IMR-90 (cell line): ENCODE measurements at regions not wholly inside any gene's neighbourhood (a gene's known extent, or its start where the extent isn't known, plus 50 kb on each side); places are given as distances from the start of the nearest gene placed in this dataset.
"Not testable (repeated sequence)": the region's sequence is repeated elsewhere in the genome, so short reads cannot be mapped to it uniquely, and the experiment has no call there.

ENCODE experiments used
- ATAC-seq: fragments of 200-7000 bp; cut with Tn5 transposase; 2 replicates; pipeline ENCODE4 v1.9.1; 2020; ENCODE audit warnings: low read depth, mild to moderate bottlenecking, moderate library complexity
- BruUV-seq: library from RNA; stranded (reverse); fragments of 400-500 nt; replicated peaks from 2 replicates; lab custom pipeline; 2021; lab: Mats Ljungman, UMichigan
- CTCF ChIA-PET: fragments of 300-600 bp; formaldehyde crosslinking; extraction: SDS; loops from one replicate; lab custom pipeline; 2021; ENCODE audit warnings: antibody characterized with exemption; lab: Yijun Ruan, JAX
- POLR2A ChIA-PET: fragments of 300-600 bp; sonication (Branson Sonifier 250); formaldehyde crosslinking; loops from one replicate; lab custom pipeline; 2022; ENCODE audit warnings: antibody characterized with exemption; ENCODE audit not compliant: unreplicated experiment; lab: Charles Lee
- DNase-seq: peaks from one replicate; pipeline ENCODE4 v3.0.0; 2013
- H2AFZ ChIP-seq: replicated peaks from 2 replicates; pipeline ENCODE3; 2013; ENCODE audit warnings: low read length, mild to moderate bottlenecking; ENCODE audit not compliant: poor library complexity
- H2AK5ac ChIP-seq: 2 replicates; pipeline ENCODE4 v1.6.1; 2013; ENCODE audit warnings: low read depth, low read length, inconsistent platforms
- H2AK9ac ChIP-seq: replicated peaks from 2 replicates; pipeline ENCODE3; 2013; ENCODE audit warnings: mild to moderate bottlenecking, low read depth, low read length, moderate library complexity; ENCODE audit not compliant: poor library complexity
- H2BK120ac ChIP-seq: 2 replicates; pipeline ENCODE4 v1.6.1; 2013; ENCODE audit warnings: low read depth, low read length, inconsistent platforms
- H2BK15ac ChIP-seq: 3 replicates; pipeline ENCODE4 v1.6.1; 2013; ENCODE audit warnings: low read depth, low read length, inconsistent platforms
- H2BK20ac ChIP-seq: 2 replicates; pipeline ENCODE4 v1.6.1; 2013; ENCODE audit warnings: low read depth, mild to moderate bottlenecking, inconsistent platforms, low read length, moderate library complexity
- H2BK5ac ChIP-seq: 2 replicates; pipeline ENCODE4 v1.6.1; 2013; ENCODE audit warnings: mild to moderate bottlenecking, low read depth, low read length, inconsistent platforms; ENCODE audit not compliant: poor library complexity, severe bottlenecking
- H3K14ac ChIP-seq: replicated peaks from 2 replicates; pipeline ENCODE4 v1.6.1; 2013; ENCODE audit warnings: low read depth, low read length, inconsistent platforms
- H3K18ac ChIP-seq: 2 replicates; pipeline ENCODE4 v1.6.1; 2013; ENCODE audit warnings: low read depth, low read length, control low read depth
- H3K23ac ChIP-seq: 2 replicates; pipeline ENCODE4 v1.6.1; 2013; ENCODE audit warnings: low read depth, low read length, inconsistent platforms
- H3K27ac ChIP-seq: 2 replicates; pipeline ENCODE4 v1.5.1; 2013; ENCODE audit warnings: mild to moderate bottlenecking, control low read depth, low read length; ENCODE audit not compliant: insufficient read depth
- H3K27me3 ChIP-seq: 2 replicates; pipeline ENCODE4 v1.6.1; 2013; ENCODE audit warnings: low read length; ENCODE audit not compliant: control insufficient read depth, insufficient read depth
- H3K36me3 ChIP-seq: 2 replicates; pipeline ENCODE4 v1.6.1; 2013; ENCODE audit warnings: low read length, mixed read lengths; ENCODE audit not compliant: control insufficient read depth, insufficient read depth
- H3K4ac ChIP-seq: 2 replicates; pipeline ENCODE4 v1.6.1; 2013; ENCODE audit warnings: low read depth, low read length, inconsistent platforms
- H3K4me1 ChIP-seq: 2 replicates; pipeline ENCODE4 v1.6.1; 2013; ENCODE audit warnings: low read length, mixed read lengths; ENCODE audit not compliant: control insufficient read depth, insufficient read depth
- H3K4me2 ChIP-seq: 2 replicates; pipeline ENCODE4 v1.6.1; 2013; ENCODE audit warnings: low read depth, mild to moderate bottlenecking, control low read depth, low read length, moderate library complexity
- H3K4me3 ChIP-seq: 2 replicates; pipeline ENCODE4 v1.5.1; 2013; ENCODE audit warnings: low read depth, mild to moderate bottlenecking, control low read depth, low read length, moderate library complexity; ENCODE audit not compliant: insufficient read depth
- H3K56ac ChIP-seq: 2 replicates; pipeline ENCODE4 v1.6.1; 2013; ENCODE audit warnings: low read length, inconsistent platforms; ENCODE audit not compliant: insufficient read depth; ENCODE audit errors: extremely low read depth
- H3K79me1 ChIP-seq, 2 experiments: 2 replicates each; pipeline ENCODE4 v1.6.1; 2013; ENCODE audit warnings: low read length in 2 of 2, inconsistent platforms in 1 of 2, low read depth in 1 of 2
- H3K9ac ChIP-seq: 2 replicates; pipeline ENCODE4 v1.6.1; 2013; ENCODE audit warnings: low read depth, low read length, control low read depth
- H3K9me1 ChIP-seq: 2 replicates; pipeline ENCODE4 v1.6.1; 2013; ENCODE audit warnings: low read length, inconsistent platforms; ENCODE audit not compliant: insufficient read depth
- H3K9me3 ChIP-seq: 2 replicates; pipeline ENCODE4 v1.6.1; 2013; ENCODE audit warnings: low read length; ENCODE audit not compliant: control insufficient read depth, insufficient read depth
- H4K20me1 ChIP-seq: 2 replicates; pipeline ENCODE4 v1.6.1; 2013; ENCODE audit warnings: low read length, inconsistent platforms; ENCODE audit not compliant: insufficient read depth
- H4K5ac ChIP-seq: 2 replicates; pipeline ENCODE4 v1.6.1; 2013; ENCODE audit warnings: mild to moderate bottlenecking, low read depth, low read length, control low read depth
- H4K8ac ChIP-seq, 2 experiments: 2 replicates each; pipeline ENCODE4 v1.6.1; 2013; ENCODE audit warnings: low read depth in 2 of 2, low read length in 2 of 2, control low read depth in 1 of 2, inconsistent platforms in 1 of 2
- H4K91ac ChIP-seq: 2 replicates; pipeline ENCODE4 v1.6.1; 2013; ENCODE audit warnings: low read depth, low read length, inconsistent platforms; ENCODE audit not compliant: insufficient read depth
- FOS ChIP-seq: fragments of 150-350 bp; IDR thresholded peaks from 2 replicates; pipeline ENCODE4 v1.6.1; 2016; ENCODE audit warnings: low read depth, low read length
- WGBS, 2 experiments: methylation state at CpG; one replicate each; pipeline versions ENCODE4 v1.1.5 to v1.1.7; 2013; ENCODE audit warnings: missing lambda C conversion rate in 2 of 2; ENCODE audit not compliant: insufficient read length in 1 of 2; ENCODE audit errors: extremely low coverage in 2 of 2; 5-methylcytosine and 5-hydroxymethylcytosine counted together
- dilution Hi-C: fragments of 300-500 bp; cut with HindIII; formaldehyde crosslinking; loops from one replicate; pipeline ENCODE4 v1.14.3; 2018; ENCODE audit warnings: low sequenced_read_pairs; ENCODE audit not compliant: unreplicated experiment
- in situ Hi-C: fragments of 300-500 bp; cut with MboI; formaldehyde crosslinking; loops from 3 replicates; pipeline ENCODE4 v1.14.3; 2019; ENCODE audit warnings: low sequenced_read_pairs, inconsistent platforms, mixed read lengths
- intact Hi-C: fragments of 100-400 bp; cut with micrococcal nuclease; formaldehyde crosslinking; loops from 2 replicates; pipeline ENCODE4 v1.10.0; 2022

GRCh38 chr10:55163388-55163979 is 362.5 kb upstream of the PCDH15 start:
- H2AK9ac ChIP-seq: no peak overlapping the region
- no peak overlapping the region for H3K23ac ChIP-seq
- ChIA-PET CTCF (no interaction called here), POLR2A (no interaction called here)
- intact Hi-C loops (no loop called here), dilution Hi-C loops (no loop called here), in situ Hi-C loops (no loop called here)
- H3K56ac ChIP-seq: no peak overlapping the region
- no peak overlapping the region for H2BK20ac ChIP-seq
- no peaks in the 10 kb centered on the region for H4K20me1 ChIP-seq
- no peak overlapping the region for H3K9ac ChIP-seq
- no peak overlapping the region for H4K5ac ChIP-seq
- H3K4ac ChIP-seq: no peak overlapping the region
- no CpG with 5 or more reads among the region's 6 CpGs for WGBS, 2 experiments
- no peak overlapping the region for H2BK5ac ChIP-seq
- H3K14ac ChIP-seq: no peak overlapping the region
- H2BK15ac ChIP-seq: no peak overlapping the region
- H3K27me3 ChIP-seq: no peaks in the 10 kb centered on the region
- no peaks in the 10 kb centered on the region for H3K4me1 ChIP-seq
- no peaks in the 10 kb centered on the region for H3K36me3 ChIP-seq
- no peaks in the 10 kb centered on the region for H3K9me1 ChIP-seq
- ATAC-seq (no peak), DNase-seq (no peak)
- H2AK5ac ChIP-seq: no peak overlapping the region
- H2AFZ ChIP-seq: no peak overlapping the region
- H3K4me2 ChIP-seq: no peak overlapping the region
- H3K79me1 ChIP-seq: no peaks in the 10 kb centered on the region
- no peak for TF ChIP-seq FOS
- BruUV-seq: no TSS peak
- H4K8ac ChIP-seq: no peak overlapping the region
- H3K18ac ChIP-seq: no peak overlapping the region
- H2BK120ac ChIP-seq: no peak overlapping the region
- no peak overlapping the region for H4K91ac ChIP-seq
- H3K9me3 ChIP-seq: no peaks in the 10 kb centered on the region
- no peak overlapping the region for H3K4me3 ChIP-seq
- H3K27ac ChIP-seq: no peak overlapping the region

GRCh38 chr10:55162321-55162720 is 361.3 kb upstream of the PCDH15 start:
- H3K4me3 ChIP-seq, intact Hi-C loops, H3K27ac ChIP-seq, H4K5ac ChIP-seq, H2BK20ac ChIP-seq, H3K4me1 ChIP-seq, ATAC-seq, DNase-seq, H3K23ac ChIP-seq, H3K9ac ChIP-seq, H2AFZ ChIP-seq, H2BK15ac ChIP-seq, H3K27me3 ChIP-seq, H4K91ac ChIP-seq, in situ Hi-C loops, BruUV-seq, H3K36me3 ChIP-seq, H2BK5ac ChIP-seq, H3K79me1 ChIP-seq, H3K9me1 ChIP-seq, H2AK9ac ChIP-seq, H4K8ac ChIP-seq, H2BK120ac ChIP-seq, POLR2A ChIA-PET, H3K9me3 ChIP-seq, H3K56ac ChIP-seq, H3K4ac ChIP-seq, H3K14ac ChIP-seq, H3K18ac ChIP-seq, dilution Hi-C loops, CTCF ChIA-PET, H2AK5ac ChIP-seq, H3K4me2 ChIP-seq, H4K20me1 ChIP-seq: not testable (repeated sequence)
- no CpG with 5 or more reads among the region's 2 CpGs for WGBS, 2 experiments
